Liver (tissue), 3 donors: ENCODE measurements at regions not wholly inside any gene's neighbourhood (a gene's known extent, or its start where the extent isn't known, plus 50 kb on each side); places are given as distances from the start of the nearest gene placed in this dataset.

ENCODE experiments used
- GABPA ChIP-seq, 2 donors: IDR thresholded peaks in 1 of 2; conservative IDR thresholded peaks in 1 of 2; 2 replicates each; pipeline ENCODE4 v1.6.1; 2016; ENCODE audit warnings: antibody characterized with exemption in 2 of 2, mild to moderate bottlenecking in 1 of 2, moderate library complexity in 1 of 2
- RAD21 ChIP-seq, 2 donors: IDR thresholded peaks; 2 replicates each; pipeline ENCODE4 v1.6.1; 2016; ENCODE audit warnings: antibody characterized with exemption in 2 of 2, mild to moderate bottlenecking in 2 of 2
- SP1 ChIP-seq: IDR thresholded peaks from 2 replicates; pipeline ENCODE4 v1.6.1; 2018; ENCODE audit warnings: antibody characterized with exemption, mild to moderate bottlenecking
- TAF1 ChIP-seq: conservative IDR thresholded peaks from 2 replicates; pipeline ENCODE4 v1.6.1; 2016; ENCODE audit warnings: antibody characterized with exemption, mild to moderate bottlenecking
- YY1 ChIP-seq: IDR thresholded peaks from 2 replicates; pipeline ENCODE4 v1.6.1; 2016; ENCODE audit warnings: antibody characterized with exemption, mild to moderate bottlenecking
- TF ChIP-seq, protein P1 (sequence below): fragments of 150-350 bp; IDR thresholded peaks from 2 replicates; pipeline ENCODE4 v1.5.1; 2017; ENCODE audit warnings: improper control_type of control experiment, low read depth, low read length; ENCODE audit not compliant: missing input control
- TF ChIP-seq, protein P2 (sequence below): IDR thresholded peaks from 2 replicates; pipeline ENCODE4 v1.6.1; 2016; ENCODE audit warnings: antibody characterized with exemption, mild to moderate bottlenecking
- TF ChIP-seq, protein P3 (sequence below): IDR thresholded peaks from 2 replicates; pipeline ENCODE4 v1.6.1; 2016; ENCODE audit warnings: antibody characterized with exemption
- donor health status: healthy.
- donor health status: healthy.

DNA sequence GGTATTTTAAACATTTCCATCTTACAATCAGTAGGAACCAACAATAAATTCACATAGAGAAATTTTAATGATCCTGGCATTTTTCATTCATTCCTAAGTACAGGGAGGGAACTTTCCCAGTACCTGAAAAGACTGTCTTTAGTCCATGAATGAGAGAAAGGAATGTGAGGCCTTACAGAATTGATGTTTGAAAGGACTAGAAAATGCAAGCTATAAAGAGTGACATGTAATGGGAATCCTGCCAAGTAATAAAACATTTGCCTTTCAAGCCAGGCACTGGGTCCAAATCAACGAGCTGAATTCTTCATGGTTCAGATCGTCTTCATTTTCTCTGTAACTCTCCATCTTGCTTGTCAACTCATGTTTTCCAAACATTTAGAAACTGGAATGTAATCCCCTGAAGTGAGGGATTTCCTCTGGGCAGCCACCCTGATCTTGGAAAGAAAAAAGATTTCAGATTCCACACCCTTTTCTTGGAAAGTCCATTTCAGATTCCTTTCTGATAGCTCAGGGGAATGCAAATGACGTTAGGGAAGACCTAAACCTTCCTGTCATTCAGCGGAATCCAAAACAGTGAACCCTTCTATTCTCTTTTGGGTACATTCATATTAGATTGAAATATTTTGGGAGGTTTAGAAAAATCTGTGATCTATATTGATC lies 315.8 kb downstream of the SH3GL2 start:
- TF ChIP-seq, protein P1, sequence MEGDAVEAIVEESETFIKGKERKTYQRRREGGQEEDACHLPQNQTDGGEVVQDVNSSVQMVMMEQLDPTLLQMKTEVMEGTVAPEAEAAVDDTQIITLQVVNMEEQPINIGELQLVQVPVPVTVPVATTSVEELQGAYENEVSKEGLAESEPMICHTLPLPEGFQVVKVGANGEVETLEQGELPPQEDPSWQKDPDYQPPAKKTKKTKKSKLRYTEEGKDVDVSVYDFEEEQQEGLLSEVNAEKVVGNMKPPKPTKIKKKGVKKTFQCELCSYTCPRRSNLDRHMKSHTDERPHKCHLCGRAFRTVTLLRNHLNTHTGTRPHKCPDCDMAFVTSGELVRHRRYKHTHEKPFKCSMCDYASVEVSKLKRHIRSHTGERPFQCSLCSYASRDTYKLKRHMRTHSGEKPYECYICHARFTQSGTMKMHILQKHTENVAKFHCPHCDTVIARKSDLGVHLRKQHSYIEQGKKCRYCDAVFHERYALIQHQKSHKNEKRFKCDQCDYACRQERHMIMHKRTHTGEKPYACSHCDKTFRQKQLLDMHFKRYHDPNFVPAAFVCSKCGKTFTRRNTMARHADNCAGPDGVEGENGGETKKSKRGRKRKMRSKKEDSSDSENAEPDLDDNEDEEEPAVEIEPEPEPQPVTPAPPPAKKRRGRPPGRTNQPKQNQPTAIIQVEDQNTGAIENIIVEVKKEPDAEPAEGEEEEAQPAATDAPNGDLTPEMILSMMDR, result no peak
- TF ChIP-seq, protein P2, sequence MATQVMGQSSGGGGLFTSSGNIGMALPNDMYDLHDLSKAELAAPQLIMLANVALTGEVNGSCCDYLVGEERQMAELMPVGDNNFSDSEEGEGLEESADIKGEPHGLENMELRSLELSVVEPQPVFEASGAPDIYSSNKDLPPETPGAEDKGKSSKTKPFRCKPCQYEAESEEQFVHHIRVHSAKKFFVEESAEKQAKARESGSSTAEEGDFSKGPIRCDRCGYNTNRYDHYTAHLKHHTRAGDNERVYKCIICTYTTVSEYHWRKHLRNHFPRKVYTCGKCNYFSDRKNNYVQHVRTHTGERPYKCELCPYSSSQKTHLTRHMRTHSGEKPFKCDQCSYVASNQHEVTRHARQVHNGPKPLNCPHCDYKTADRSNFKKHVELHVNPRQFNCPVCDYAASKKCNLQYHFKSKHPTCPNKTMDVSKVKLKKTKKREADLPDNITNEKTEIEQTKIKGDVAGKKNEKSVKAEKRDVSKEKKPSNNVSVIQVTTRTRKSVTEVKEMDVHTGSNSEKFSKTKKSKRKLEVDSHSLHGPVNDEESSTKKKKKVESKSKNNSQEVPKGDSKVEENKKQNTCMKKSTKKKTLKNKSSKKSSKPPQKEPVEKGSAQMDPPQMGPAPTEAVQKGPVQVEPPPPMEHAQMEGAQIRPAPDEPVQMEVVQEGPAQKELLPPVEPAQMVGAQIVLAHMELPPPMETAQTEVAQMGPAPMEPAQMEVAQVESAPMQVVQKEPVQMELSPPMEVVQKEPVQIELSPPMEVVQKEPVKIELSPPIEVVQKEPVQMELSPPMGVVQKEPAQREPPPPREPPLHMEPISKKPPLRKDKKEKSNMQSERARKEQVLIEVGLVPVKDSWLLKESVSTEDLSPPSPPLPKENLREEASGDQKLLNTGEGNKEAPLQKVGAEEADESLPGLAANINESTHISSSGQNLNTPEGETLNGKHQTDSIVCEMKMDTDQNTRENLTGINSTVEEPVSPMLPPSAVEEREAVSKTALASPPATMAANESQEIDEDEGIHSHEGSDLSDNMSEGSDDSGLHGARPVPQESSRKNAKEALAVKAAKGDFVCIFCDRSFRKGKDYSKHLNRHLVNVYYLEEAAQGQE, result no peak
- TF ChIP-seq, protein P3, sequence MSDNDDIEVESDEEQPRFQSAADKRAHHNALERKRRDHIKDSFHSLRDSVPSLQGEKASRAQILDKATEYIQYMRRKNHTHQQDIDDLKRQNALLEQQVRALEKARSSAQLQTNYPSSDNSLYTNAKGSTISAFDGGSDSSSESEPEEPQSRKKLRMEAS, result no peak
- TF ChIP-seq SP1 (no peak), RAD21 (IDR thresholded peaks at IDR 0.05) (no peak), TAF1 (no peak), YY1 (no peak), GABPA (IDR thresholded peaks at IDR 0.05 in 1 of 2, conservative IDR thresholded peaks at IDR 0.05 in 1 of 2) (no peak)
